SK-N-SH treated with all-trans-retinoic acid at 6 μM for 48 hours (cell line): ENCODE measurements at regions not wholly inside any gene's neighbourhood (a gene's known extent, or its start where the extent isn't known, plus 50 kb on each side); places are given as distances from the start of the nearest gene placed in this dataset.

Experiments used
- BACH2 ChIP-seq: fragments of 250-450 bp; sonication (Bioruptor Pico); IDR thresholded peaks from 2 replicates; pipeline ENCODE4 v1.9.0; 2021; ENCODE audit warnings: mild to moderate bottlenecking, borderline replicate concordance
- CREB5 ChIP-seq: fragments of 250-450 bp; sonication (Bioruptor Pico); IDR thresholded peaks from 2 replicates; pipeline ENCODE4 v1.5.1; 2020; ENCODE audit warnings: low read depth, mild to moderate bottlenecking, moderate library complexity
- GLIS3 ChIP-seq: fragments of 250-450 bp; sonication (Bioruptor Pico); IDR thresholded peaks from 2 replicates; pipeline ENCODE4 v1.5.0; 2020; ENCODE audit warnings: mild to moderate bottlenecking, moderate library complexity
- OSR1 ChIP-seq: fragments of 250-450 bp; sonication (Bioruptor Pico); IDR thresholded peaks from 2 replicates; pipeline ENCODE4 v1.8.0; 2022; ENCODE audit warnings: moderate library complexity, mild to moderate bottlenecking, inconsistent platforms
- RARB ChIP-seq: fragments of 250-450 bp; sonication (Bioruptor Pico); IDR thresholded peaks from 2 replicates; pipeline ENCODE4 v1.8.0; 2021; ENCODE audit warnings: mild to moderate bottlenecking, moderate library complexity
- TOX ChIP-seq: fragments of 250-450 bp; sonication (Bioruptor Pico); IDR thresholded peaks from 2 replicates; pipeline ENCODE4 v1.8.0; 2021; ENCODE audit warnings: mild to moderate bottlenecking, moderate library complexity, borderline replicate concordance
- TSHZ2 ChIP-seq: fragments of 250-450 bp; sonication (Bioruptor Pico); IDR thresholded peaks from 2 replicates; pipeline ENCODE4 v1.5.0; 2020; ENCODE audit warnings: mild to moderate bottlenecking, moderate library complexity
- ZFP30 ChIP-seq: fragments of 450-650 bp; formaldehyde crosslinking; IDR thresholded peaks from 2 replicates; pipeline ENCODE4 v1.5.0; 2022; ENCODE audit warnings: mild to moderate bottlenecking, moderate library complexity
- ZNF70 ChIP-seq: fragments of 450-650 bp; formaldehyde crosslinking; IDR thresholded peaks from 2 replicates; pipeline ENCODE4 v1.5.0; 2020; ENCODE audit warnings: mild to moderate bottlenecking, moderate library complexity

GRCh38 chr10:117905404-117905803 lies 141.3 kb downstream of the RAB11FIP2 start:
- TF ChIP-seq ZNF70 (CRISPR knock-in tag) (no peak), TSHZ2 (CRISPR knock-in tag) (no peak), ZFP30 (CRISPR knock-in tag) (no peak), CREB5 (CRISPR knock-in tag) (no peak), BACH2 (CRISPR knock-in tag) (no peak), TOX (CRISPR knock-in tag) (no peak), OSR1 (CRISPR knock-in tag) (no peak), RARB (no peak), GLIS3 (no peak)
